Lower leg skin (tissue), 3 donors: ENCODE measurements at regions not wholly inside any gene's neighbourhood (a gene's known extent, or its start where the extent isn't known, plus 50 kb on each side); places are given as distances from the start of the nearest gene placed in this dataset.

Experiments used
- POLR2A ChIP-seq, 2 donors: fragments of 450-650 bp; IDR thresholded peaks; one replicate each; pipeline ENCODE4 v1.6.1; 2016 to 2017; ENCODE audit warnings: antibody characterized with exemption in 2 of 2, mild to moderate bottlenecking in 1 of 2, moderate library complexity in 1 of 2
- TF ChIP-seq, protein P1 (sequence below), 3 donors: fragments of 450-650 bp; IDR thresholded peaks; one replicate each; pipeline ENCODE4 v1.5.1; 2016; ENCODE audit warnings: antibody characterized with exemption in 3 of 3, mild to moderate bottlenecking in 3 of 3, moderate library complexity in 2 of 3

DNA sequence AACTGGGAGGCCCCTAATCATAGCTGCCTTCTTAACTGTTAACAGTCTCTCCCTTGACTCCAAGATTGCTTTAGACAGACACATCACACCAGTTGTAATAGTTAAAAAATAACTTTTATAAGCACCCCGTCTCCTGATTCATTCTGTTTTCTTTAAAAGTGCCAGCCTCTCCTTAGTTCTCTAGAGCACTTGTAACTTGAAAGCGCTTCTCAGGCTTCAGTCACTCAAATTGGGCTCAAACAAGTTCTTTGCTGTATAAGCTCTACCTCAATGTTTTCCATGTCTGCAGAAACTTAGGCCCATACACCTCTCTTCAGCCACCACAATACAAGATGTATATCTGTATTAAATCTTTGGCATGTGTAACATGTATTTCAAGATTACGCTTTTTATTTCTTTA lies 169.6 kb downstream of the GABRG1 start:
- TF ChIP-seq, protein P1, sequence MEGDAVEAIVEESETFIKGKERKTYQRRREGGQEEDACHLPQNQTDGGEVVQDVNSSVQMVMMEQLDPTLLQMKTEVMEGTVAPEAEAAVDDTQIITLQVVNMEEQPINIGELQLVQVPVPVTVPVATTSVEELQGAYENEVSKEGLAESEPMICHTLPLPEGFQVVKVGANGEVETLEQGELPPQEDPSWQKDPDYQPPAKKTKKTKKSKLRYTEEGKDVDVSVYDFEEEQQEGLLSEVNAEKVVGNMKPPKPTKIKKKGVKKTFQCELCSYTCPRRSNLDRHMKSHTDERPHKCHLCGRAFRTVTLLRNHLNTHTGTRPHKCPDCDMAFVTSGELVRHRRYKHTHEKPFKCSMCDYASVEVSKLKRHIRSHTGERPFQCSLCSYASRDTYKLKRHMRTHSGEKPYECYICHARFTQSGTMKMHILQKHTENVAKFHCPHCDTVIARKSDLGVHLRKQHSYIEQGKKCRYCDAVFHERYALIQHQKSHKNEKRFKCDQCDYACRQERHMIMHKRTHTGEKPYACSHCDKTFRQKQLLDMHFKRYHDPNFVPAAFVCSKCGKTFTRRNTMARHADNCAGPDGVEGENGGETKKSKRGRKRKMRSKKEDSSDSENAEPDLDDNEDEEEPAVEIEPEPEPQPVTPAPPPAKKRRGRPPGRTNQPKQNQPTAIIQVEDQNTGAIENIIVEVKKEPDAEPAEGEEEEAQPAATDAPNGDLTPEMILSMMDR (IDR thresholded peaks at IDR 0.05), result no peak
- TF ChIP-seq POLR2A (IDR thresholded peaks at IDR 0.05), result no peak
